Neuron (in vitro differentiated cells): ENCODE measurements at regions not wholly inside any gene's neighbourhood (a gene's known extent, or its start where the extent isn't known, plus 50 kb on each side); places are given as distances from the start of the nearest gene placed in this dataset.

ENCODE experiments used
- H2AFZ ChIP-seq: one replicate; pipeline ENCODE4 v1.6.1; 2013; ENCODE audit warnings: low read depth, mild to moderate bottlenecking, inconsistent platforms, low read length, moderate library complexity
- H3K27me3 ChIP-seq: one replicate; pipeline ENCODE4 v1.6.1; 2013; ENCODE audit warnings: low read length; ENCODE audit not compliant: insufficient read depth
- H3K36me3 ChIP-seq: one replicate; pipeline ENCODE4 v1.6.1; 2013; ENCODE audit warnings: low read length; ENCODE audit not compliant: insufficient read depth
- H3K4me1 ChIP-seq: one replicate; pipeline ENCODE4 v1.6.1; 2013; ENCODE audit warnings: low read length; ENCODE audit not compliant: insufficient read depth
- H3K4me3 ChIP-seq: 2 replicates; pipeline ENCODE4 v1.5.1; 2013; ENCODE audit warnings: mild to moderate bottlenecking, low read length, moderate library complexity
- H3K9me3 ChIP-seq: one replicate; pipeline ENCODE4 v1.6.1; 2013; ENCODE audit warnings: low read length

DNA sequence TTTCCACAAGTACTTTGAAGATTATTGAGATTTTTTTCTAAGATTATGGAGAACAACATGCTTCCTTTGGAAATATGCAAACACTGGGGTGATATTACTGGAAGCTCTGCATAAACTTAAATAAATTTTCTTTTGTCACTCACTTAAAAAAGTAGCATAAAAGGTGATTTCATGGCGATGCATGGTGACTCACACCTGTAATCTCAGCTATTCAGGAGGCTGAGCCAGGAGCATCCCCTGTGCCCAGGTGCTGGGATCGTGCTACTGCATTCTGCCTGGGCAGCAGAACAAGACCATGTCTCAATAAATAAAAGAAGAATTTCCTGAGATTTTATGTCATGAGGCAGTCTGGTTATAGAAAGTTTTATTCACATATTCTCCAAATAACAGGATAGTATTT lies 679.1 kb upstream of the CDH2 start:
- peaks cover 20% of the 10 kb centered on the region for H3K4me1 ChIP-seq
- no peaks in the 10 kb centered on the region for H3K9me3 ChIP-seq
- no peaks in the 10 kb centered on the region for H3K36me3 ChIP-seq

DNA sequence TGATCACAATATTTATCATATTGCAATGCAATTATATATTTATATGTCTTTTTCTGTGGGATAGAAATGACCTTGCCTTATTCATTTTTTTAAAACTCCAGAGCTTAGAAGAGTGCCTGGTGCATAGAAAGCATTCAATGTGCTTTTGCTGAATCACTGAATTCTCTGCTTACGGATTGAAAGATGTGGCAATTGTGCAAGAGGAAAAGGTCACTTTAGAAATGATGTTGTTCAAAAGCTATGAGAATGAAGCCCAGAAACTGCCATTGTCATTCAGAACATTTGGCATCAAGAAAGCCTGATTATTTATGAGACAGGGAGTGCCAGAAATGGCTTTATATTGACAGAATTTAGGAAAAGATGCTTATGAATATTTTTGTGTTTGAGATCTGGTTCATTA lies 678.6 kb upstream of the CDH2 start:
- no peaks in the 10 kb centered on the region for H3K36me3 ChIP-seq
- H3K4me3 ChIP-seq, result no peak overlapping the region
- H3K9me3 ChIP-seq, result no peaks in the 10 kb centered on the region
- H3K4me1 ChIP-seq, result peaks cover 20% of the 10 kb centered on the region
- H2AFZ ChIP-seq, result no peak overlapping the region
- no peaks in the 10 kb centered on the region for H3K27me3 ChIP-seq

More for the DNA sequence above, 679.1 kb upstream of the CDH2 start:
- Histone ChIP-seq H3K4me3 (no peak overlapping the region), H3K27me3 (no peaks in the 10 kb centered on the region), H2AFZ (no peak overlapping the region)

DNA sequence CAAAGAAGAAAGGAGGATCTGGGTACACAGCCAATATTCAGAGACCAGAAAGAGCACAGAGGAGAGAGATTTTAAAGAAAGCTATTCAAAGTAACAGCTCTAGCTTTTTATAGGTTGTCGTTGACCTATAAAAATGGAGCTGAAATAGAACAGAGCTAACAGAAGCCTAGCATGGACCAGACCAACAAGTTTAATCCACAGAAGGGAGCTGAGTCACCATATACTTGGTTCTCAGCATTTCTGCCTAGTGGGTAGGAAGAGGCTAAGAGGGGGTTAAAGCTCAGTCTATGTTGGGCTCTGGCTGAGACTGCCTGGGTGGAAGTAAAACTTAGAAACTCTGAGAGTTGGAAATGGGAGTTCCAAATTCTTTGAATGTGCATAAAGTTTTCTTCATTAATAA lies 678.0 kb upstream of the CDH2 start:
- Histone ChIP-seq H3K4me3 (no peak overlapping the region), H3K4me1 (peaks cover 20% of the 10 kb centered on the region), H2AFZ (no peak overlapping the region), H3K36me3 (no peaks in the 10 kb centered on the region), H3K9me3 (no peaks in the 10 kb centered on the region), H3K27me3 (no peaks in the 10 kb centered on the region)

DNA sequence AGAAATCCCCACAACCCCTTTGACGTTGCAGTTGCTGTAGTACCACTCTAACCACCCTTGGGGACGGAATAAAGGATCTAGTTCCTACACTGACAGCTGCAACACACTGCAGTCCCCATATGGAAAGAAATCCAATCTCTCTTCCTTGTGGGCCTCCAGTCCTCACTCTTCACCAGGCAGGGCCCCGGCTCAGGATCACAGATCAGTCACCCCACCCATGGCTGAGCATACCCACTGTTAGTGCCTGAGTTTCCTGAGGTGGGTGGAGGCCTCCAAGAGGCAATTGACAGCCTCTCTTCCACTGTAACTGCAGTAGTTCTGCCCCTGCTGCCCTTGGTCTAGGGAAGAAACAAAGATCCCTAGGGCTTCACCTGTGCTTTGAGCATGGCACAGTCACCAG lies 670.0 kb upstream of the CDH2 start:
- H3K27me3 ChIP-seq, result no peaks in the 10 kb centered on the region
- H3K4me3 ChIP-seq, result no peak overlapping the region
- H3K36me3 ChIP-seq, result no peaks in the 10 kb centered on the region
- no peak overlapping the region for H2AFZ ChIP-seq
- H3K9me3 ChIP-seq, result no peaks in the 10 kb centered on the region
- H3K4me1 ChIP-seq, result no peaks in the 10 kb centered on the region

DNA sequence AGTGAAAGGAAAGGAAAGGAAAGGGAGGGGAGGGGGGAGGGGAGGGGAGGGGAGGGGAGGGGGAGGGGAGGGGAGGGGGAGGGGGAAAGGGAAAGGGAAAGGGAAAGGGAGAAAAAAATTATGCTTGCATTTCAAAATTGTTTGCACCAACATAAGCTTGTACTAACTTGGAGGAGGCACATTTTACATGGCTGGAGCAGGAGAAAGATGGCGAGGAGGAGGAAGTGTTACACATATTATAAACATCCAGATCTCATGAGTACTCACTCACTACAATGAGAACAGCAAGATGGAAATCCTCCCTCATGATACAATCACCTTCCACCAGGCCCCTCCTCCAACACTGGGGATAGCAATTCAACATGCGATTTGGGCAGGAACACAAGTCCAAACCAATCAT lies 660.2 kb upstream of the CDH2 start:
- H3K9me3 ChIP-seq, result no peaks in the 10 kb centered on the region
- H3K36me3 ChIP-seq, result no peaks in the 10 kb centered on the region
- H2AFZ ChIP-seq, result no peak overlapping the region

DNA sequence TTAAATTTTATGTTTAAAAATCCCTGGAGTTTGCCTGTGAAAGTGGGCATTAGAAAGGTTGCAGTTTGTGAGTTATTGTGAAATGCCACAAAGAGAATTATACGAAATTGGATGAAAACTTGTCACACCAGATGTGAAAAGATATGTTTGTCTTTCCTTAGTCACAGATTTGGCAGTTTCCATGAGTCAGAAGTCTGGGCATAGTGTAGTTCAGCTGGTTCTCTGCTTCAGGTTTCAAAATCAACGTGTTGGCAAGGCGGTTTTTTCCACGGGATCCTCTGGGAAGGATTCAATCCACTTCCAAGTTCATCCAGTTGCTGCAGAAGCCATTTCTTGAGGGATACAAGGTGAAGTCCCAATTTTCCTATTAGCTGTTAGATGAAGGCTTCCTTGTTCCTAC lies 658.0 kb upstream of the CDH2 start:
- H3K27me3 ChIP-seq, result no peaks in the 10 kb centered on the region
- no peaks in the 10 kb centered on the region for H3K36me3 ChIP-seq
- H3K9me3 ChIP-seq, result no peaks in the 10 kb centered on the region
- no peak overlapping the region for H3K4me3 ChIP-seq
- no peak overlapping the region for H2AFZ ChIP-seq
- H3K4me1 ChIP-seq, result no peaks in the 10 kb centered on the region

More for the DNA sequence above, 660.2 kb upstream of the CDH2 start:
- Histone ChIP-seq H3K27me3 (no peaks in the 10 kb centered on the region), H3K4me1 (no peaks in the 10 kb centered on the region), H3K4me3 (no peak overlapping the region)

DNA sequence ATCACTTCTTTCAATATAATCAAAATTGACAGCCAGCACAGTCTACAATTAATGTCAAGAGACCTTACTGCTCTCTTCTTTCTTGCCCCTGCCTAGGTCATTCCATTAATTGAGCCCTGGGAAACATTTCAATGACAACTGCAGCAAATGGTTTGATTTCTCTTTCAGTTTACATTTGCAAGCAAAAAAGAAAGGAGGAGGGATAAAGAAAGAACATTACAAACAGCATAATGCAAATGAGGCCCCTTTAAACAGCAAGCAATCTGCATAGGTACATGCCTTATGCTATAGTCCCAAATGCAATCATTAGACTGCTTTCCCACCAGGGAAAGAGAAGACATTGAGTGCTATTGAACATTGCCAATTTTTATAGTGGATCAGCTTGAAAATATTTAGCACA lies 655.0 kb upstream of the CDH2 start:
- H3K9me3 ChIP-seq, result no peaks in the 10 kb centered on the region
- H2AFZ ChIP-seq, result no peak overlapping the region
- H3K36me3 ChIP-seq, result no peaks in the 10 kb centered on the region
- peaks cover 2% of the 10 kb centered on the region for H3K4me1 ChIP-seq
- no peaks in the 10 kb centered on the region for H3K27me3 ChIP-seq
- H3K4me3 ChIP-seq, result no peak overlapping the region

DNA sequence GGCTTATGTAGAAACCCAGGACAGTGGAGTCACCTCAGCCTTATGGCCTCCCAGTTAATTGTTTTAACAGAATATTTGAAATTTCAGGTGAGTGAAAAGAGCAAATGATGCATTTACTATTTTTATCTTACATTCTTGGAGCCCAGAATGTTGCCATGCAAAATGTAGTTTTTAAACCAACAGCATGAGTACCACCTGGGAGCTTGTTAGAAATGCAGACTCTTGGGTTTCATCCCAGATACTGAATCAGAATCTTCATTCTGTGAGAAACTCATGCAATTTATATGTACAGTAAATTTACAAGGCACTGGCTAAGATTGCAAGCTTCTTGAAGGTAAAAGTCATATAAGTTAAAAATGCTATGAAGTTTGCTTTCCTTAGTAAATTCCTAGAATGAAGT lies 654.5 kb upstream of the CDH2 start:
- peaks cover 2% of the 10 kb centered on the region for H3K4me1 ChIP-seq
- H3K27me3 ChIP-seq, result no peaks in the 10 kb centered on the region
- no peak overlapping the region for H3K4me3 ChIP-seq
- no peaks in the 10 kb centered on the region for H3K9me3 ChIP-seq
- H3K36me3 ChIP-seq, result no peaks in the 10 kb centered on the region
- no peak overlapping the region for H2AFZ ChIP-seq

DNA sequence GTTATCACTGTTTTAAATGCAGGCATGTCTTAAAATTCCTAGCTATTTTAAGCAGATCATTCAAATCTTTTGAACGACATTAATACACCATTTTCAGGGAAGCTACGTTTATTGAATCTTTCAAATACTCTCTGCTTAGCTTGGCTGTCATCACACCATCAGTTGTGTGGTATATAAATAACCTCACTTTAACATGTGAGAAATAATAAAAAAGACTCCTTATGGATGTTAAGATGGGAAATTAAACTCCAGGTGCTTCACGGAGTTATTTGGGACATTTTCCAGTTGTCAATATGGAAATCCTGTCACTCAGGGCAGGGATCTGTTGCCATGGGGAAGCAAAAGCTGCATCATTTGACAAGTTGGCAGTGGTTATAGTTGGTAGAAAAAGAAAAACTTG lies 649.2 kb upstream of the CDH2 start:
- Histone ChIP-seq H3K36me3 (no peaks in the 10 kb centered on the region), H3K4me3 (no peak overlapping the region), H3K4me1 (peaks cover 2% of the 10 kb centered on the region), H3K9me3 (no peaks in the 10 kb centered on the region), H3K27me3 (no peaks in the 10 kb centered on the region), H2AFZ (no peak overlapping the region)

DNA sequence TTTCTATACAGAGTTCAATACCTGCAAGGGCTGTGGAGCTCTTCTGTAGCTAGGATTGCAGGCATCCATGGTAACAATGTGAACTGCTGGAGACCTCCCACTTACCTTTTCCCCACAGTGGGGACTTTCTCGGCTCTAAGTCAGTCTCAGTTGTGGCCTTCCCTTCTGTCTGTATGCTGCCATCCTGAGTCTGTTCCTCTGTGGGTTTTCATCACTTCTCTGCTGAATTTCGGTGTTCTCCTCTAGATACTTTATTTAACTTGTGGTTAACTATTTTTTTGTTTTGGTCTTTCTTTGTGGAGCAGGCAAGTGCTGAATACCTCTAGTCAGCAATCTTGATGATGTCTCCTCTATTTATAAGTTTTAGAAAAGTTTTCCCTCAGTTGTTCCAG lies 647.2 kb upstream of the CDH2 start:
- no peak overlapping the region for H3K4me3 ChIP-seq
- no peak overlapping the region for H2AFZ ChIP-seq
- no peaks in the 10 kb centered on the region for H3K27me3 ChIP-seq
- H3K4me1 ChIP-seq, result peaks cover 2% of the 10 kb centered on the region
- H3K9me3 ChIP-seq, result no peaks in the 10 kb centered on the region
- no peaks in the 10 kb centered on the region for H3K36me3 ChIP-seq

DNA sequence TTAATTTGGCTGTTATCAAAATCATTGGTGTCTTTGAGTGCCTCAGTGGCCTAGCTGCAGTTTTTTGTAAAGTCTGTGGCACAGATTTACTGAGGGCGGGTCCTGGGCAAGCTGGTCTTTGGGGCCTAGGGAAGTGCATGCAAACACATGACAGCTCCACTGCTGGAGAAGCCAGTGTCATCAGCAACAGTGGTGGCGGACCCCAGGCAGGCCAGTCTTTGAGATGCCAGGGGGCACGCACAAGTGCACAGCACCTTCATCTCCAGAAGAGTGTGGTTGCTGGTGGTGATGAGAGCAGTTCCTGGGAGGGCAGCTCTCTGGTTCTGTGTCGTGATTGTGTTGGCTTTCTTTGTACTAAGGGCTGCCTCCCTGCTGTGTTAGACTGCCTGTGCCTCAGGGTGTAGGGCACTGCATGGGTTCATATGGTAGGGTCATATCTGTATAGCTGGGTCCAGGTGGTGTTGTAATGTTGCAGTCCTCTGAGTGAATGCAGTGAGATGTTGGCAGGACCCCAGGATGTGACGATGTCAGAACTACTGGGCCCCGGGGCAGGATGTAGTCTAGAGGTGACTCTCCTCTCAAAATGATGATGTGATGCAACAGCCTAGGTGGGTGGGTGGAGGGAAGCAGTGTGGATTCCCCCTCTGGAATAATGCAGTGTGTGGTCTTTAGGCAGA lies 646.7 kb upstream of the CDH2 start:
- no peaks in the 10 kb centered on the region for H3K36me3 ChIP-seq
- H2AFZ ChIP-seq, result no peak overlapping the region
- no peaks in the 10 kb centered on the region for H3K9me3 ChIP-seq
- no peaks in the 10 kb centered on the region for H3K27me3 ChIP-seq
- peaks cover 2% of the 10 kb centered on the region for H3K4me1 ChIP-seq
- H3K4me3 ChIP-seq, result no peak overlapping the region

DNA sequence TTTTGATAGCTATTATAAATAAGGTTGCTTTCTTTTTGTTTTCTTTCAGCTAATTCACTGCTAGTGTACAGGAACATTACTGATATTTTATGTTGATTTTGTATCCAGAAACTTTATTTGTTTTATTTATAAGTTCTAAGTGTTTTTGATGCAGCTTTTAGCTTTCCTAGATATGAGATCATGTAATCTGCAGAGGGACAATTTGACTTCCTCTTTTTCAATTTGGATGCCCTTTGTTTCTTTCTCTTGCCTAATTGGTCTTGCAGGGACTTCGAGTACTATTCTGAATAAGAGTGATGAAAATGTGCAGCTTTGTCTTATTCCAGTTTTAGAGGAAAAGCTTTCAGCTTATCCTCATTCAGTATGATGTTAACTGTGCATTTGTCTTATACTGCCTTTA lies 643.4 kb upstream of the CDH2 start:
- Histone ChIP-seq H3K4me1 (peaks cover 2% of the 10 kb centered on the region), H3K36me3 (no peaks in the 10 kb centered on the region), H3K4me3 (no peak overlapping the region), H2AFZ (no peak overlapping the region), H3K27me3 (no peaks in the 10 kb centered on the region), H3K9me3 (no peaks in the 10 kb centered on the region)

DNA sequence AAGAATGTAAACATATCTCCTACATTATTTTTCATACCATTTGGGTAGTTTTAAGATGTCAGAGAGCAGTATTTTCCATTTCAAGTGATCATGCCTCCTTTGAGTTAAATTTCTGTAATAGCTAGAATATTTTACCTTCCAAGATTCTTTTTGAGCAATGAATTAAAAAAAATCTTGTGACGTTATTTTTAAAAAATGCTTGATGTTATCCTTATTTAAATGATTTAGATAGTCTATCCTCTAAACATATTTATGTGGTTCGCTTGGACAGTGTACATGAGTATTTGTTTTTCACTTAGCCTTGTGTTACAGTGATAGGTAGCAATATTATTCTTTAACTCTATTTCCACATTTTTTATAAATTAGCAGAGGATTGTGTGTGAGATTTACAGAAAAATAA lies 639.2 kb upstream of the CDH2 start:
- H3K4me3 ChIP-seq, result no peak overlapping the region
- no peaks in the 10 kb centered on the region for H3K9me3 ChIP-seq
- no peaks in the 10 kb centered on the region for H3K36me3 ChIP-seq
- H3K4me1 ChIP-seq, result peaks cover 12% of the 10 kb centered on the region
- H3K27me3 ChIP-seq, result no peaks in the 10 kb centered on the region
- H2AFZ ChIP-seq, result no peak overlapping the region

DNA sequence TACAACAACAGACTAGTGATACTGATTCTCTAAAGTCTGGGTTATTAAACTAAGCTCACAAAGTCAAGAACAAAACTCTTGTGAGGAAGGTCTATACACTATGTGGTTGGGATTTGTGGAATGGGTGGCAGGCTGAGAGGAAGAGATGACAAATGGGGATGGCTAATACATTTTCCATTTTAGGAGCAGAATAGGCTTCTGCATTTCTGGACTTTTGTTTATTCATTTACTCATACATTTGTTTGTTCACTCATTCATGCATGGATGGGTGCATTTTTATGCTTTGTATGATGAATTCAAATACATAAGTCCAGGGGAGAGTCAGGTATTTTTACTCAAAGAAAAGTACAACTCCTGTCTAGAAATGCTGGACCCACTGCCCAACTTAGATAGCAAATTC lies 637.4 kb upstream of the CDH2 start:
- Histone ChIP-seq H3K4me1 (peaks cover 12% of the 10 kb centered on the region), H3K4me3 (no peak overlapping the region), H3K9me3 (no peaks in the 10 kb centered on the region), H3K36me3 (no peaks in the 10 kb centered on the region), H2AFZ (no peak overlapping the region), H3K27me3 (no peaks in the 10 kb centered on the region)
